ENCODE measurements at regions not wholly inside any gene's neighbourhood (a gene's known extent, or its start where the extent isn't known, plus 50 kb on each side); places are given as distances from the start of the nearest gene placed in this dataset.

DNA sequence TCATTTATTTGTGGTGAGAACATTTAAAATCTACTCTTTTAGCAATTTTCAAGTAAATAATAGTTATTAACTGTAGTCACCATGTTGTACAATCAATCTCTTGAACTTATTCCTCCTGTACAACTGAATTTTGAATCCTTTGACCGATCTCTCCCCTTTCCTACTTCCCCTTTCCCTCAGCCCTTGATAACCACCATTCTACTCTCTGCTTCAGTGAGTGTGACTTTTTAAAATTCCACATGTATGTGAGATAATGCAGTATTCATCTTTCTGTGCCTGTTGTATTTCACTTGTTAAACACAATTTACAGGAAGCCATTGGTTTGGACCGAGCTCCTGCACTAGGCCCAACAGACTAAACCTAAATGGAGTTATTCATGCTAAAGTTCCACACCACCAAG is 458.9 kb upstream of the PDE3A start:
- TF ChIP-seq, protein P1, sequence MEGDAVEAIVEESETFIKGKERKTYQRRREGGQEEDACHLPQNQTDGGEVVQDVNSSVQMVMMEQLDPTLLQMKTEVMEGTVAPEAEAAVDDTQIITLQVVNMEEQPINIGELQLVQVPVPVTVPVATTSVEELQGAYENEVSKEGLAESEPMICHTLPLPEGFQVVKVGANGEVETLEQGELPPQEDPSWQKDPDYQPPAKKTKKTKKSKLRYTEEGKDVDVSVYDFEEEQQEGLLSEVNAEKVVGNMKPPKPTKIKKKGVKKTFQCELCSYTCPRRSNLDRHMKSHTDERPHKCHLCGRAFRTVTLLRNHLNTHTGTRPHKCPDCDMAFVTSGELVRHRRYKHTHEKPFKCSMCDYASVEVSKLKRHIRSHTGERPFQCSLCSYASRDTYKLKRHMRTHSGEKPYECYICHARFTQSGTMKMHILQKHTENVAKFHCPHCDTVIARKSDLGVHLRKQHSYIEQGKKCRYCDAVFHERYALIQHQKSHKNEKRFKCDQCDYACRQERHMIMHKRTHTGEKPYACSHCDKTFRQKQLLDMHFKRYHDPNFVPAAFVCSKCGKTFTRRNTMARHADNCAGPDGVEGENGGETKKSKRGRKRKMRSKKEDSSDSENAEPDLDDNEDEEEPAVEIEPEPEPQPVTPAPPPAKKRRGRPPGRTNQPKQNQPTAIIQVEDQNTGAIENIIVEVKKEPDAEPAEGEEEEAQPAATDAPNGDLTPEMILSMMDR (conservative IDR thresholded peaks at IDR 0.05 in 1 of 2, IDR thresholded peaks at IDR 0.05 in 1 of 2; ENCODE audit: extremely low read depth in 1 of 2, insufficient read depth in 1 of 2, low read depth in 1 of 2, low read length in 2 of 2): no peak
- no peak for TF ChIP-seq EZH2 (IDR thresholded peaks at IDR 0.05; ENCODE audit: borderline replicate concordance, low read length)

Measured in mammary epithelial cell (primary cell).